ENCODE measurements at regions not wholly inside any gene's neighbourhood (a gene's known extent, or its start where the extent isn't known, plus 50 kb on each side); places are given as distances from the start of the nearest gene placed in this dataset.

- TF ChIP-seq CTCF (tag by site-specific recombination; IDR thresholded peaks at IDR 0.05) (no peak), REST (tag by site-specific recombination; IDR thresholded peaks at IDR 0.05) (no peak), ZNF449 (tag by site-specific recombination; IDR thresholded peaks at IDR 0.05) (no peak), ZNF341 (tag by site-specific recombination; IDR thresholded peaks at IDR 0.05; ENCODE audit: low read depth) (no peak), BCL11A (tag by site-specific recombination; IDR thresholded peaks at IDR 0.05; ENCODE audit: low read depth) (no peak)
These were observed 225.5 kb upstream of the ZEB2 start for GRCh38 chr2:144745424-144745823.

Data from HEK293 (cell line).